ENCODE measurements at regions not wholly inside any gene's neighbourhood (a gene's known extent, or its start where the extent isn't known, plus 50 kb on each side); places are given as distances from the start of the nearest gene placed in this dataset.

- intact Hi-C loops (cut with DNase I; ENCODE audit: low total_unique reads) (no loop called here), in situ Hi-C loops (cut with MboI; ENCODE audit: low sequenced_read_pairs in 4 of 4) (no loop called here)
- TF ChIP-seq POLR2A (IDR thresholded peaks at IDR 0.05) (no peak), CTCF (IDR thresholded peaks at IDR 0.05 in 4 of 5, conservative IDR thresholded peaks at IDR 0.05 in 1 of 5) (no peak)
- no peak overlapping the region for H3K4me3 ChIP-seq
- H3K4me1 ChIP-seq, result no peaks in the 10 kb centered on the region
- no peaks in the 10 kb centered on the region for H3K27me3 ChIP-seq
- no peak overlapping the region for H3K27ac ChIP-seq
- H3K9me3 ChIP-seq, result no peaks in the 10 kb centered on the region
- DNase-seq, result no peak
- ATAC-seq, result no peak
- no peaks in the 10 kb centered on the region for H3K36me3 ChIP-seq
Observed at GRCh38 chr2:234745347-234745746, 206.5 kb upstream of the SH3BP4 start.

GRCh38 chr2:234741976-234742375 is 209.8 kb upstream of the SH3BP4 start:
- DNase-seq (no peak), ATAC-seq (no peak)
- no peaks in the 10 kb centered on the region for H3K9me3 ChIP-seq
- H3K4me1 ChIP-seq, result no peaks in the 10 kb centered on the region
- no peaks in the 10 kb centered on the region for H3K27me3 ChIP-seq
- H3K27ac ChIP-seq, result no peak overlapping the region
- H3K36me3 ChIP-seq, result no peaks in the 10 kb centered on the region
- intact Hi-C loops (cut with DNase I; ENCODE audit: low total_unique reads), result no loop called here
- in situ Hi-C loops (cut with MboI; ENCODE audit: low sequenced_read_pairs in 4 of 4), result no loop called here
- TF ChIP-seq CTCF (IDR thresholded peaks at IDR 0.05 in 4 of 5, conservative IDR thresholded peaks at IDR 0.05 in 1 of 5) (no peak), POLR2A (IDR thresholded peaks at IDR 0.05) (no peak)
- H3K4me3 ChIP-seq, result no peak overlapping the region

GRCh38 chr2:234739061-234739460 is 212.8 kb upstream of the SH3BP4 start:
- no peak overlapping the region for H3K4me3 ChIP-seq
- H3K36me3 ChIP-seq, result no peaks in the 10 kb centered on the region
- no peak for DNase-seq
- TF ChIP-seq POLR2A (IDR thresholded peaks at IDR 0.05) (no peak), CTCF (IDR thresholded peaks at IDR 0.05 in 4 of 5, conservative IDR thresholded peaks at IDR 0.05 in 1 of 5) (no peak)
- intact Hi-C loops (cut with DNase I; ENCODE audit: low total_unique reads), result no loop called here
- ATAC-seq, result no peak
- in situ Hi-C loops (cut with MboI; ENCODE audit: low sequenced_read_pairs in 4 of 4), result no loop called here
- H3K9me3 ChIP-seq, result no peaks in the 10 kb centered on the region
- H3K4me1 ChIP-seq, result no peaks in the 10 kb centered on the region
- no peak overlapping the region for H3K27ac ChIP-seq
- no peaks in the 10 kb centered on the region for H3K27me3 ChIP-seq

DNA sequence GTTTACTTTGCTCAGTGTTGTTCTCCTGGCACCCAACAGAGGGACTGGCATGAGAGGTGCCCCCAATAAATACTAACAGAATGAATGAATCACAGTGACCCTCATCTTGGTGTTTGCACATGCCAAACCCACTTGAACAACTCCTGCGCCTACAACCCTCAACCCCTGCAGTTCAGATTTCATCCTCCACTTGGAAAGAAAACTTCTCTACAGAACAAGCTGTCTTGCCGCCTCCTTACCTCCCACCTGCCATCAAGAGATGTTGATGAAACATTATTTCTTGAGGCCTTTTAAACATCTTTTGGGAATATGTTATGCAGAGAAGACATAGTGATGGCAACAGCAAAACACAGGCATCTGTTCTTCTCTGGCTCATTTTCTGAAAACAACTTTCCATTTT is 216.0 kb upstream of the SH3BP4 start:
- Histone ChIP-seq H3K27me3 (no peaks in the 10 kb centered on the region), H3K9me3 (no peaks in the 10 kb centered on the region), H3K4me3 (no peak overlapping the region), H3K27ac (no peak overlapping the region), H3K36me3 (no peaks in the 10 kb centered on the region), H3K4me1 (no peaks in the 10 kb centered on the region)
- no peak for TF ChIP-seq POLR2A (IDR thresholded peaks at IDR 0.05)
- no peak for TF ChIP-seq CTCF (IDR thresholded peaks at IDR 0.05 in 4 of 5, conservative IDR thresholded peaks at IDR 0.05 in 1 of 5)
- in situ Hi-C loops (cut with MboI; ENCODE audit: low sequenced_read_pairs in 4 of 4), result no loop called here
- intact Hi-C loops (cut with DNase I; ENCODE audit: low total_unique reads), result no loop called here
- DNase-seq (no peak), ATAC-seq (no peak)

DNA sequence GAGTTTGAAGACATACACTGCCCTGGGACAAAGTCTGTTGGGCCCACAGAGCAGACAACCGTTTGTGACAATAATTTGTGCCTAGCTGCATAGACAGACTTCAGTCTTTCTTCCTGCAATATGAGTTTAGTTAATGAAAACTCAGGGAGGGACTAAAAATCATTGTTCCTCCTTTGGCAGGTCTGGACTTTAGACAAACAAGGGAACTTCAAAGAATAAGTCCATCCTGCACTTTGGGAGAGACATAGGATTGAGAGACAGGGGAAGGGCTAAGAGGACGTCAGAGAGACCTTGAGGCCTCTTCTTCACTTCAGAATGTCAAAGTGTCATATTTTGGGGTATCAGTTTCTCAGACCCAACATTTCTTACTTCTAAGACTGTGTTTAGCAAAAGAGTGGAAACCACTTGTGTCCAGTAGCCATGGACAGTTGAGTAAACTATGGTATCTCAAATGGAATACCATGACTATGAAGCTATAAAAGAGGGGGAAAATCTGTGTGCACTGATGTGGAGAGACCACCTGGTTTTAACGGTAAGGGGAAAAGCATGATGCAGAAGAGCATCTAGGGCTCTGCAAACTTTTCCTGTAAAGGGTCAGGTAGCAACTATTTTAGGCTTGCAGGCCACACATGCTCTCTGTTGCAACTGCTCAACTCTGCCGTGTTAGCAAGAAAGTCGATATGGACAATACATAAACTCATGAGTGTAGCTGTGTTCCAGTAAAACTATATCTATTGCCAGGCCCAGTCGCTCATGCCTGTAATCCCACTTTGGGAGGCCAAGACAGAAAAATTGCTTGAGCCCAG is 217.8 kb upstream of the SH3BP4 start:
- intact Hi-C loops (cut with DNase I; ENCODE audit: low total_unique reads), result no loop called here
- no peak overlapping the region for H3K27ac ChIP-seq
- no peaks in the 10 kb centered on the region for H3K4me1 ChIP-seq
- no peak for TF ChIP-seq CTCF (IDR thresholded peaks at IDR 0.05 in 4 of 5, conservative IDR thresholded peaks at IDR 0.05 in 1 of 5)
- no peak for TF ChIP-seq POLR2A (IDR thresholded peaks at IDR 0.05)
- no peak for ATAC-seq
- H3K9me3 ChIP-seq, result no peaks in the 10 kb centered on the region
- no peak for DNase-seq
- H3K36me3 ChIP-seq, result no peaks in the 10 kb centered on the region
- no peaks in the 10 kb centered on the region for H3K27me3 ChIP-seq
- no peak overlapping the region for H3K4me3 ChIP-seq
- in situ Hi-C loops (cut with MboI; ENCODE audit: low sequenced_read_pairs in 4 of 4), result no loop called here
